ENCODE measurements at regions not wholly inside any gene's neighbourhood (a gene's known extent, or its start where the extent isn't known, plus 50 kb on each side); places are given as distances from the start of the nearest gene placed in this dataset.
"Not testable (repeated sequence)": the region's sequence is repeated elsewhere in the genome, so short reads cannot be mapped to it uniquely, and the experiment has no call there.

GRCh38 chr4:162847945-162848549 lies 318.6 kb downstream of the NAF1 start:
- no peaks in the 10 kb centered on the region for H3K4me1 Mint-ChIP-seq
- intact Hi-C loops (cut with micrococcal nuclease), result no loop called here
- H3K27me3 Mint-ChIP-seq, result no peaks in the 10 kb centered on the region
- Histone ChIP-seq H3K27me3 (ENCODE audit: insufficient read depth, low read length) (no peaks in the 10 kb centered on the region), H3K36me3 (ENCODE audit: insufficient read depth, low read length) (no peaks in the 10 kb centered on the region), H3K27ac (ENCODE audit: low read depth, low read length) (no peak overlapping the region), H3K9me3 (ENCODE audit: control insufficient read depth in 1 of 2, low read length in 2 of 2) (no peaks in the 10 kb centered on the region), H3K4me3 (ENCODE audit: low read length in 2 of 2) (no peak overlapping the region), H3K4me1 (ENCODE audit: insufficient read depth, low read length) (no peaks in the 10 kb centered on the region)
- H3K36me3 Mint-ChIP-seq, result no peaks in the 10 kb centered on the region
- CTCF ChIA-PET (ENCODE audit: partially characterized antibody), result no interaction called here
- H3K4me3 Mint-ChIP-seq, result no peak overlapping the region
- H3K9me3 Mint-ChIP-seq, result peaks cover 0 to 5% (median 0%) of the 10 kb centered on the region in 8 donors
- POLR2A ChIA-PET (ENCODE audit: partially characterized antibody), result no interaction called here
- H3K27ac Mint-ChIP-seq, result no peak overlapping the region
- no peak for DNase-seq

- Mint-ChIP-seq H3K4me3 (no peak overlapping the region), H3K4me1 (no peaks in the 10 kb centered on the region), H3K27me3 (no peaks in the 10 kb centered on the region), H3K36me3 (no peaks in the 10 kb centered on the region), H3K9me3 (peaks cover 0 to 1% (median 0%) of the 10 kb centered on the region in 8 donors), H3K27ac (no peak overlapping the region)
- Histone ChIP-seq H3K27me3 (ENCODE audit: insufficient read depth, low read length) (no peaks in the 10 kb centered on the region), H3K4me3 (ENCODE audit: low read length in 2 of 2) (no peak overlapping the region), H3K9me3 (ENCODE audit: control insufficient read depth in 1 of 2, low read length in 2 of 2) (no peaks in the 10 kb centered on the region), H3K4me1 (ENCODE audit: insufficient read depth, low read length) (no peaks in the 10 kb centered on the region), H3K36me3 (ENCODE audit: insufficient read depth, low read length) (no peaks in the 10 kb centered on the region), H3K27ac (ENCODE audit: low read depth, low read length) (no peak overlapping the region)
- DNase-seq, result no peak
- intact Hi-C loops (cut with micrococcal nuclease), result no loop called here
- CTCF ChIA-PET (ENCODE audit: partially characterized antibody), result no interaction called here
- POLR2A ChIA-PET (ENCODE audit: partially characterized antibody), result no interaction called here
These were observed 324.9 kb downstream of the NAF1 start for GRCh38 chr4:162841753-162842152.

GRCh38 chr4:162839814-162840213 lies 326.9 kb downstream of the NAF1 start:
- no peak overlapping the region for H3K27ac ChIP-seq (ENCODE audit: low read depth, low read length)
- POLR2A ChIA-PET (ENCODE audit: partially characterized antibody), result no interaction called here
- CTCF ChIA-PET (ENCODE audit: partially characterized antibody), result no interaction called here

GRCh38 chr4:162838671-162839070 lies 328.0 kb downstream of the NAF1 start:
- H3K4me1 ChIP-seq (ENCODE audit: insufficient read depth, low read length), result no peaks in the 10 kb centered on the region
- no peak overlapping the region for H3K27ac ChIP-seq (ENCODE audit: low read depth, low read length)
- H3K27me3 ChIP-seq (ENCODE audit: insufficient read depth, low read length), result no peaks in the 10 kb centered on the region
- no peaks in the 10 kb centered on the region for H3K36me3 ChIP-seq (ENCODE audit: insufficient read depth, low read length)
- H3K4me3 ChIP-seq (ENCODE audit: low read length in 2 of 2), result no peak overlapping the region
- no peak overlapping the region for H3K4me3 Mint-ChIP-seq
- H3K36me3 Mint-ChIP-seq, result no peaks in the 10 kb centered on the region
- no peaks in the 10 kb centered on the region for H3K27me3 Mint-ChIP-seq
- H3K9me3 Mint-ChIP-seq, result peaks cover 0 to 6% (median 0%) of the 10 kb centered on the region in 8 donors
- no peak overlapping the region for H3K27ac Mint-ChIP-seq
- DNase-seq, result no peak
- POLR2A ChIA-PET (ENCODE audit: partially characterized antibody), result no interaction called here
- CTCF ChIA-PET (ENCODE audit: partially characterized antibody), result no interaction called here
- intact Hi-C loops (cut with micrococcal nuclease), result no loop called here
- no peaks in the 10 kb centered on the region for H3K9me3 ChIP-seq (ENCODE audit: control insufficient read depth in 1 of 2, low read length in 2 of 2)
- H3K4me1 Mint-ChIP-seq, result no peaks in the 10 kb centered on the region

More at GRCh38 chr4:162839814-162840213, 326.9 kb downstream of the NAF1 start:
- no peaks in the 10 kb centered on the region for H3K36me3 ChIP-seq (ENCODE audit: insufficient read depth, low read length)
- peaks cover 0 to 6% (median 0%) of the 10 kb centered on the region in 8 donors for H3K9me3 Mint-ChIP-seq
- intact Hi-C loops (cut with micrococcal nuclease), result no loop called here
- H3K4me3 ChIP-seq (ENCODE audit: low read length in 2 of 2), result no peak overlapping the region
- no peaks in the 10 kb centered on the region for H3K4me1 Mint-ChIP-seq
- no peak overlapping the region for H3K4me3 Mint-ChIP-seq
- DNase-seq, result no peak
- H3K9me3 ChIP-seq (ENCODE audit: control insufficient read depth in 1 of 2, low read length in 2 of 2), result no peaks in the 10 kb centered on the region
- H3K27me3 ChIP-seq (ENCODE audit: insufficient read depth, low read length), result no peaks in the 10 kb centered on the region
- no peaks in the 10 kb centered on the region for H3K27me3 Mint-ChIP-seq
- H3K4me1 ChIP-seq (ENCODE audit: insufficient read depth, low read length), result no peaks in the 10 kb centered on the region
- no peak overlapping the region for H3K27ac Mint-ChIP-seq
- no peaks in the 10 kb centered on the region for H3K36me3 Mint-ChIP-seq

- no peak overlapping the region for H3K4me3 ChIP-seq (ENCODE audit: low read length in 2 of 2)
- intact Hi-C loops (cut with micrococcal nuclease), result no loop called here
- Mint-ChIP-seq H3K27me3 (no peaks in the 10 kb centered on the region), H3K9me3 (peaks cover 0 to 6% (median 0%) of the 10 kb centered on the region in 8 donors), H3K36me3 (no peaks in the 10 kb centered on the region), H3K4me1 (no peaks in the 10 kb centered on the region), H3K4me3 (no peak overlapping the region), H3K27ac (no peak overlapping the region)
- H3K36me3 ChIP-seq (ENCODE audit: insufficient read depth, low read length), result no peaks in the 10 kb centered on the region
- no peaks in the 10 kb centered on the region for H3K27me3 ChIP-seq (ENCODE audit: insufficient read depth, low read length)
- POLR2A ChIA-PET (ENCODE audit: partially characterized antibody), result no interaction called here
- H3K4me1 ChIP-seq (ENCODE audit: insufficient read depth, low read length), result no peaks in the 10 kb centered on the region
- no peak overlapping the region for H3K27ac ChIP-seq (ENCODE audit: low read depth, low read length)
- no peak for DNase-seq
- H3K9me3 ChIP-seq (ENCODE audit: control insufficient read depth in 1 of 2, low read length in 2 of 2), result no peaks in the 10 kb centered on the region
- CTCF ChIA-PET (ENCODE audit: partially characterized antibody), result no interaction called here
These were observed 329.0 kb downstream of the NAF1 start for GRCh38 chr4:162837679-162838078.

- ChIA-PET POLR2A (ENCODE audit: partially characterized antibody) (no interaction called here), CTCF (ENCODE audit: partially characterized antibody) (no interaction called here)
- Mint-ChIP-seq H3K4me1 (no peaks in the 10 kb centered on the region), H3K27me3 (no peaks in the 10 kb centered on the region), H3K4me3 (no peak overlapping the region), H3K9me3 (peaks cover 0 to 6% (median 0%) of the 10 kb centered on the region in 8 donors), H3K36me3 (no peaks in the 10 kb centered on the region), H3K27ac (no peak overlapping the region)
- no peaks in the 10 kb centered on the region for H3K36me3 ChIP-seq (ENCODE audit: insufficient read depth, low read length)
- no peak overlapping the region for H3K27ac ChIP-seq (ENCODE audit: low read depth, low read length)
- no peaks in the 10 kb centered on the region for H3K4me1 ChIP-seq (ENCODE audit: insufficient read depth, low read length)
- no peaks in the 10 kb centered on the region for H3K9me3 ChIP-seq (ENCODE audit: control insufficient read depth in 1 of 2, low read length in 2 of 2)
- no peaks in the 10 kb centered on the region for H3K27me3 ChIP-seq (ENCODE audit: insufficient read depth, low read length)
- no peak for DNase-seq
- intact Hi-C loops (cut with micrococcal nuclease), result no loop called here
- no peak overlapping the region for H3K4me3 ChIP-seq (ENCODE audit: low read length in 2 of 2)
These were observed 329.4 kb downstream of the NAF1 start for GRCh38 chr4:162837241-162837640.

- no peaks in the 10 kb centered on the region for H3K4me1 Mint-ChIP-seq
- ChIA-PET POLR2A (ENCODE audit: partially characterized antibody) (no interaction called here), CTCF (ENCODE audit: partially characterized antibody) (no interaction called here)
- H3K9me3 Mint-ChIP-seq, result peaks cover 0 to 6% (median 0%) of the 10 kb centered on the region in 8 donors
- no peak overlapping the region for H3K27ac ChIP-seq (ENCODE audit: low read depth, low read length)
- no peak overlapping the region for H3K4me3 Mint-ChIP-seq
- no peak overlapping the region for H3K4me3 ChIP-seq (ENCODE audit: low read length in 2 of 2)
- no peaks in the 10 kb centered on the region for H3K36me3 Mint-ChIP-seq
- no peaks in the 10 kb centered on the region for H3K27me3 Mint-ChIP-seq
- no peaks in the 10 kb centered on the region for H3K4me1 ChIP-seq (ENCODE audit: insufficient read depth, low read length)
- H3K27me3 ChIP-seq (ENCODE audit: insufficient read depth, low read length), result no peaks in the 10 kb centered on the region
- intact Hi-C loops (cut with micrococcal nuclease), result no loop called here
- no peaks in the 10 kb centered on the region for H3K9me3 ChIP-seq (ENCODE audit: control insufficient read depth in 1 of 2, low read length in 2 of 2)
- no peaks in the 10 kb centered on the region for H3K36me3 ChIP-seq (ENCODE audit: insufficient read depth, low read length)
- no peak overlapping the region for H3K27ac Mint-ChIP-seq
- no peak for DNase-seq
These were observed 329.9 kb downstream of the NAF1 start for GRCh38 chr4:162836773-162837172.

GRCh38 chr4:162836258-162836657 lies 330.4 kb downstream of the NAF1 start:
- H3K4me1 Mint-ChIP-seq; H3K27ac ChIP-seq (ENCODE audit: low read depth, low read length); DNase-seq; H3K27me3 Mint-ChIP-seq; H3K27me3 ChIP-seq (ENCODE audit: insufficient read depth, low read length); CTCF ChIA-PET (ENCODE audit: partially characterized antibody); POLR2A ChIA-PET (ENCODE audit: partially characterized antibody); intact Hi-C loops (cut with micrococcal nuclease); H3K9me3 Mint-ChIP-seq; H3K36me3 ChIP-seq (ENCODE audit: insufficient read depth, low read length); H3K4me3 ChIP-seq (ENCODE audit: low read length in 2 of 2); H3K4me3 Mint-ChIP-seq; H3K27ac Mint-ChIP-seq; H3K4me1 ChIP-seq (ENCODE audit: insufficient read depth, low read length); H3K9me3 ChIP-seq (ENCODE audit: control insufficient read depth in 1 of 2, low read length in 2 of 2); H3K36me3 Mint-ChIP-seq: not testable (repeated sequence)
